ENCODE measurements at regions not wholly inside any gene's neighbourhood (a gene's known extent, or its start where the extent isn't known, plus 50 kb on each side); places are given as distances from the start of the nearest gene placed in this dataset.

DNA sequence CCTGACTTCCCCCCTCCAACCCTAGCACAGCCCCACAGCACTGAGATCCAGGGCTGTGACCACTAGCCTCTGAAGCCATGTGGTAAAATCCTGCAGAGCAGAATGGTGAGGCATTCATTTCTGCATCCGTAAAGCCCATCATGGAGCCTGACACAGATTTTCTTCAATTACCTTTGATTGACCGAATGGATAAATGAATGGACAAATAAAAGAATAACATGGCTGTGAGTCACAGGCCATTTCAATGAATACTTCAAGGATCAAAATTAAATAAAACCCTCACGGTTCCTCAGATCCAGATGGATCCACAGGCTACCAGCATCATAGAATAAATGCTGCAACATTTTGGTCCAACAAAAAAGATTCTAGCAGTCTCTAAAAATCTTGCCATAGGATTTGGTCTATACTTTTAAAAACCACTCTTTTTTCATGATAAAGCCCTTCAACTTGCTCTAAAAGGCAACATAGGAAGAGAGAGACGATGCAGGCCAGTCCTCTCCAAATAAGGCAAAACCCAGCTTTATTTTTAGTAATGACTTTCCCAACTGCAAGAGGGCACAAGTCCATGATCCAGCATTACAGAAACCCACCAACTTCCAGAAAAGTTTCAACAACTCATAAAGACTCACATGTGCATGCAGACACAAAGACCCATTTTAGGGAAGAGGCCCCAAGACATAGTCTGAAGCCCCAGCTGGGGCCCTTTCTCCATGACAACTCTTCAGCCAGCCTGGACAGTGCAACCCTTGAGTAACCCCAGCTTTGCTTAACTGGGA, 52.4 kb upstream of the MRPS22 start:
- no peak for TF ChIP-seq CTCF (IDR thresholded peaks at IDR 0.05)
- no peak for TF ChIP-seq POLR2A (IDR thresholded peaks at IDR 0.05)
